ENCODE measurements at regions not wholly inside any gene's neighbourhood (a gene's known extent, or its start where the extent isn't known, plus 50 kb on each side); places are given as distances from the start of the nearest gene placed in this dataset.
"Not testable (repeated sequence)": the region's sequence is repeated elsewhere in the genome, so short reads cannot be mapped to it uniquely, and the experiment has no call there.

- no peak for DNase-seq
These were observed 317.4 kb downstream of the NNT start for GRCh38 chr5:43920422-43920821.

GRCh38 chr5:43917925-43918324, 314.9 kb downstream of the NNT start:
- DNase-seq = no peak

- DNase-seq = no peak
These were observed 300.1 kb downstream of the NNT start for GRCh38 chr5:43903129-43903528.

GRCh38 chr5:43900974-43901373, 298.0 kb downstream of the NNT start:
- no peak for DNase-seq

- no peak for DNase-seq
These were observed 292.9 kb downstream of the NNT start for GRCh38 chr5:43895876-43896275.

- DNase-seq = no peak
These were observed 291.1 kb downstream of the NNT start for GRCh38 chr5:43893951-43894684.

GRCh38 chr5:43891112-43891511, 288.1 kb downstream of the NNT start:
- DNase-seq = no peak

GRCh38 chr5:43889233-43889632, 286.3 kb downstream of the NNT start:
- DNase-seq = no peak

GRCh38 chr5:43875741-43876140, 272.8 kb downstream of the NNT start:
- no peak for DNase-seq

- no peak for DNase-seq
These were observed 271.8 kb downstream of the NNT start for GRCh38 chr5:43874772-43875171.

- DNase-seq = no peak
These were observed 270.8 kb downstream of the NNT start for GRCh38 chr5:43873791-43874190.

GRCh38 chr5:43859309-43859708, 256.3 kb downstream of the NNT start:
- DNase-seq = no peak

- DNase-seq = no peak
These were observed 252.5 kb downstream of the NNT start for GRCh38 chr5:43855452-43855851.

GRCh38 chr5:43854697-43855292, 251.8 kb downstream of the NNT start:
- DNase-seq = no peak

- DNase-seq = no peak
These were observed 249.3 kb downstream of the NNT start for GRCh38 chr5:43852279-43852678.

- no peak for DNase-seq
These were observed 248.8 kb downstream of the NNT start for GRCh38 chr5:43851741-43852140.

- no peak for DNase-seq
These were observed 237.6 kb downstream of the NNT start for GRCh38 chr5:43840424-43841125.

GRCh38 chr5:43839218-43839617, 236.2 kb downstream of the NNT start:
- DNase-seq = no peak

- DNase-seq = no peak
These were observed 235.0 kb downstream of the NNT start for GRCh38 chr5:43837996-43838395.

GRCh38 chr5:43837091-43837490, 234.1 kb downstream of the NNT start:
- no peak for DNase-seq

- DNase-seq = no peak
These were observed 231.0 kb downstream of the NNT start for GRCh38 chr5:43833961-43834360.

GRCh38 chr5:43824325-43824964, 221.5 kb downstream of the NNT start:
- not testable (repeated sequence) for DNase-seq

- DNase-seq = not testable (repeated sequence)
These were observed 215.4 kb downstream of the NNT start for GRCh38 chr5:43818394-43818793.

GRCh38 chr5:43815497-43815896, 212.5 kb downstream of the NNT start:
- DNase-seq = no peak

Measured in DMS153 (cell line).